GM19324 (cell line): ENCODE measurements at regions not wholly inside any gene's neighbourhood (a gene's known extent, or its start where the extent isn't known, plus 50 kb on each side); places are given as distances from the start of the nearest gene placed in this dataset.

ENCODE experiments used
- ATAC-seq: cut with Tn5 transposase; IDR thresholded peaks from one replicate; pipeline ENCODE4 v1.9.1; 2021; ENCODE audit warnings: mild to moderate bottlenecking, moderate library complexity; ENCODE audit not compliant: unreplicated experiment, low FRiP score

- ATAC-seq, result no peak
Observed at GRCh38 chr10:121403527-121403926, 194.7 kb downstream of the FGFR2 start.

GRCh38 chr10:121404611-121405010 lies 193.6 kb downstream of the FGFR2 start:
- no peak for ATAC-seq

- ATAC-seq, result no peak
Observed at GRCh38 chr10:121405096-121405495, 193.1 kb downstream of the FGFR2 start.

GRCh38 chr10:121405549-121405948 lies 192.7 kb downstream of the FGFR2 start:
- no peak for ATAC-seq

GRCh38 chr10:121405953-121406352 lies 192.3 kb downstream of the FGFR2 start:
- ATAC-seq, result no peak

GRCh38 chr10:121406823-121407545 lies 191.3 kb downstream of the FGFR2 start:
- ATAC-seq, result no peak

- no peak for ATAC-seq
Observed at GRCh38 chr10:121409466-121410104, 188.7 kb downstream of the FGFR2 start.

GRCh38 chr10:121411004-121411403 lies 187.2 kb downstream of the FGFR2 start:
- ATAC-seq, result no peak

- ATAC-seq, result no peak
Observed at GRCh38 chr10:121413951-121414350, 184.3 kb downstream of the FGFR2 start.

GRCh38 chr10:121414366-121415062 lies 183.7 kb downstream of the FGFR2 start:
- ATAC-seq, result no peak

- ATAC-seq, result no peak
Observed at GRCh38 chr10:121415063-121415399, 183.2 kb downstream of the FGFR2 start.

- ATAC-seq, result no peak
Observed at GRCh38 chr10:121416071-121416470, 182.2 kb downstream of the FGFR2 start.

GRCh38 chr10:121417298-121417697 lies 180.9 kb downstream of the FGFR2 start:
- ATAC-seq, result no peak

- ATAC-seq, result no peak
Observed at GRCh38 chr10:121418126-121418777, 180.0 kb downstream of the FGFR2 start.

- no peak for ATAC-seq
Observed at GRCh38 chr10:121420006-121420405, 178.2 kb downstream of the FGFR2 start.

GRCh38 chr10:121422096-121422495 lies 176.1 kb downstream of the FGFR2 start:
- no peak for ATAC-seq

GRCh38 chr10:121425623-121426022 lies 172.6 kb downstream of the FGFR2 start:
- ATAC-seq, result no peak

GRCh38 chr10:121426307-121426706 lies 171.9 kb downstream of the FGFR2 start:
- no peak for ATAC-seq
